PFSK-1 (cell line): ENCODE measurements at regions not wholly inside any gene's neighbourhood (a gene's known extent, or its start where the extent isn't known, plus 50 kb on each side); places are given as distances from the start of the nearest gene placed in this dataset.

Experiments used
- FOXP2 ChIP-seq: optimal IDR thresholded peaks from 2 replicates; pipeline ENCODE3; 2011; ENCODE audit warnings: borderline replicate concordance, control low read depth, inconsistent platforms; ENCODE audit not compliant: insufficient read depth; ENCODE audit errors: extremely low read length, extremely low read depth
- POLR2AphosphoS5 ChIP-seq: IDR thresholded peaks from 2 replicates; pipeline ENCODE4 v1.6.1; 2012; ENCODE audit warnings: low read depth, mild to moderate bottlenecking, control low read depth, low read length, moderate library complexity
- REST ChIP-seq, 2 experiments: IDR thresholded peaks; 2 replicates each; pipeline versions ENCODE4 v1.6.1 to v1.8.0; 2011 to 2012; ENCODE audit warnings: low read depth in 2 of 2, low read length in 2 of 2, control low read depth in 1 of 2, inconsistent platforms in 1 of 2, mild to moderate bottlenecking in 1 of 2, moderate library complexity in 1 of 2; ENCODE audit not compliant: insufficient read depth in 1 of 2
- SIN3A ChIP-seq: IDR thresholded peaks from 2 replicates; pipeline ENCODE4 v1.6.1; 2012; ENCODE audit warnings: mild to moderate bottlenecking, low read length, moderate library complexity, borderline replicate concordance; ENCODE audit not compliant: insufficient read depth
- TAF1 ChIP-seq: IDR thresholded peaks from 2 replicates; pipeline ENCODE4 v1.6.1; 2012; ENCODE audit warnings: low read length, control low read depth, borderline replicate concordance; ENCODE audit not compliant: insufficient read depth

- TF ChIP-seq POLR2AphosphoS5 (no peak), REST (IDR thresholded peaks at IDR 0.05; ENCODE audit: insufficient read depth in 1 of 2, low read depth in 2 of 2, low read length in 2 of 2) (no peak)
Measured at GRCh38 chr9:79264511-79265355, 307.0 kb upstream of the TLE4 start.

- TF ChIP-seq REST (IDR thresholded peaks at IDR 0.05; ENCODE audit: insufficient read depth in 1 of 2, low read depth in 2 of 2, low read length in 2 of 2): no peak
- no peak for TF ChIP-seq SIN3A
Measured at GRCh38 chr9:79266986-79267385, 304.8 kb upstream of the TLE4 start.

- TF ChIP-seq SIN3A: no peak
- TF ChIP-seq FOXP2: no peak
- no peak for TF ChIP-seq TAF1
- no peak for TF ChIP-seq POLR2AphosphoS5
- TF ChIP-seq REST (IDR thresholded peaks at IDR 0.05; ENCODE audit: insufficient read depth in 1 of 2, low read depth in 2 of 2, low read length in 2 of 2): no peak
Measured at GRCh38 chr9:79268806-79269205, 303.0 kb upstream of the TLE4 start.

GRCh38 chr9:79273311-79273710 is 298.5 kb upstream of the TLE4 start:
- TF ChIP-seq FOXP2 (no peak), TAF1 (no peak), SIN3A (no peak), POLR2AphosphoS5 (no peak), REST (IDR thresholded peaks at IDR 0.05; ENCODE audit: insufficient read depth in 1 of 2, low read depth in 2 of 2, low read length in 2 of 2) (no peak)

- TF ChIP-seq FOXP2 (no peak), REST (IDR thresholded peaks at IDR 0.05; ENCODE audit: insufficient read depth in 1 of 2, low read depth in 2 of 2, low read length in 2 of 2) (no peak), POLR2AphosphoS5 (no peak), SIN3A (no peak)
Measured at GRCh38 chr9:79279356-79279755, 292.4 kb upstream of the TLE4 start.
